ENCODE measurements at regions not wholly inside any gene's neighbourhood (a gene's known extent, or its start where the extent isn't known, plus 50 kb on each side); places are given as distances from the start of the nearest gene placed in this dataset.

DNA sequence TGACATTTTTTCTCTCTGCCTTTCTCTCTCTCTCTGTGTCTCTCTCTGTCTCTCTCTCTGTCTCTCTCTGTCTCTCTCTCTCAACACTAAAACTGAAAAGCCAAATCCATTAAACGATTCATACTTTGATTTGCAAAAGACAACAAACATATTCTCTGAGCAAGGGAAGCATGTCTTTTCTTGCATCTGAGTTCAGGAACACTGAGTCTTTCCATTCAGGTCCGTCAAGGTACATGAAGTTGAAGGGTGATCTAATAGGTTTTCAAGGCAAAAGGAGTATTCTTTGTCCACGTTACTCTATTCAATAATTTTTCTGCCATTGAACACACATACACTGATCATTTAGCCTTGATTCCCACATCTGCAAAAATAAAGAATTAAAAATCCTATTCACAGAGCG, 900.9 kb downstream of the BCL11B start:
- Histone ChIP-seq H4K20me1 (ENCODE audit: insufficient read depth, low read length) (no peaks in the 10 kb centered on the region), H2AK5ac (ENCODE audit: low read depth, low read length) (no peak overlapping the region), H2AFZ (replicated peaks; ENCODE audit: low read length, poor library complexity) (no peak overlapping the region), H3K9ac (ENCODE audit: low read depth, low read length) (no peak overlapping the region), H4K5ac (ENCODE audit: low read depth, low read length) (no peak overlapping the region), H3K27ac (ENCODE audit: insufficient read depth, low read length) (no peak overlapping the region), H3K4me2 (ENCODE audit: low read depth, low read length) (no peak overlapping the region), H2BK5ac (ENCODE audit: low read depth, low read length, poor library complexity, severe bottlenecking) (no peak overlapping the region), H2BK120ac (ENCODE audit: low read depth, low read length) (no peak overlapping the region), H2BK15ac (ENCODE audit: low read depth, low read length) (no peak overlapping the region), H3K4me1 (ENCODE audit: control insufficient read depth, insufficient read depth, low read length) (no peaks in the 10 kb centered on the region), H3K56ac (ENCODE audit: extremely low read depth, insufficient read depth, low read length) (no peak overlapping the region), H4K91ac (ENCODE audit: insufficient read depth, low read depth, low read length) (no peak overlapping the region), H2BK20ac (ENCODE audit: low read depth, low read length) (no peak overlapping the region), H2AK9ac (replicated peaks; ENCODE audit: low read depth, low read length, poor library complexity) (no peak overlapping the region), H3K14ac (replicated peaks; ENCODE audit: low read depth, low read length) (no peak overlapping the region), H3K9me3 (ENCODE audit: control insufficient read depth, insufficient read depth, low read length) (peaks cover 31% of the 10 kb centered on the region), H3K4ac (ENCODE audit: low read depth, low read length) (no peak overlapping the region), H3K36me3 (ENCODE audit: control insufficient read depth, insufficient read depth, low read length) (no peaks in the 10 kb centered on the region), H4K8ac (ENCODE audit: low read depth in 2 of 2, low read length in 2 of 2) (no peak overlapping the region), H3K4me3 (ENCODE audit: insufficient read depth, low read depth, low read length) (no peak overlapping the region), H3K27me3 (ENCODE audit: control insufficient read depth, insufficient read depth, low read length) (no peaks in the 10 kb centered on the region), H3K79me1 (ENCODE audit: low read depth in 1 of 2, low read length in 2 of 2) (no peaks in the 10 kb centered on the region), H3K9me1 (ENCODE audit: insufficient read depth, low read length) (no peaks in the 10 kb centered on the region), H3K18ac (ENCODE audit: low read depth, low read length) (no peak overlapping the region), H3K23ac (ENCODE audit: low read depth, low read length) (no peak overlapping the region)
- in situ Hi-C loops (cut with MboI; ENCODE audit: low sequenced_read_pairs) (no loop called here), dilution Hi-C loops (cut with HindIII; ENCODE audit: low sequenced_read_pairs, unreplicated experiment) (no loop called here), intact Hi-C loops (cut with micrococcal nuclease) (no loop called here)
- no peak for ATAC-seq (ENCODE audit: low read depth)
- ChIA-PET CTCF (no interaction called here), POLR2A (ENCODE audit: unreplicated experiment) (no interaction called here)
- WGBS, 2 experiments (ENCODE audit: extremely low coverage in 2 of 2, insufficient read length in 1 of 2), result no CpG with 5 or more reads among the region's 4 CpGs
- no TSS peak for BruUV-seq (replicated peaks)
- DNase-seq, result no peak
- TF ChIP-seq MAZ (IDR thresholded peaks at IDR 0.05; ENCODE audit: borderline replicate concordance, low read depth, low read length), result no peak
- TF ChIP-seq BHLHE40 (IDR thresholded peaks at IDR 0.05; ENCODE audit: low read depth, low read length), result no peak
- TF ChIP-seq, protein P1, sequence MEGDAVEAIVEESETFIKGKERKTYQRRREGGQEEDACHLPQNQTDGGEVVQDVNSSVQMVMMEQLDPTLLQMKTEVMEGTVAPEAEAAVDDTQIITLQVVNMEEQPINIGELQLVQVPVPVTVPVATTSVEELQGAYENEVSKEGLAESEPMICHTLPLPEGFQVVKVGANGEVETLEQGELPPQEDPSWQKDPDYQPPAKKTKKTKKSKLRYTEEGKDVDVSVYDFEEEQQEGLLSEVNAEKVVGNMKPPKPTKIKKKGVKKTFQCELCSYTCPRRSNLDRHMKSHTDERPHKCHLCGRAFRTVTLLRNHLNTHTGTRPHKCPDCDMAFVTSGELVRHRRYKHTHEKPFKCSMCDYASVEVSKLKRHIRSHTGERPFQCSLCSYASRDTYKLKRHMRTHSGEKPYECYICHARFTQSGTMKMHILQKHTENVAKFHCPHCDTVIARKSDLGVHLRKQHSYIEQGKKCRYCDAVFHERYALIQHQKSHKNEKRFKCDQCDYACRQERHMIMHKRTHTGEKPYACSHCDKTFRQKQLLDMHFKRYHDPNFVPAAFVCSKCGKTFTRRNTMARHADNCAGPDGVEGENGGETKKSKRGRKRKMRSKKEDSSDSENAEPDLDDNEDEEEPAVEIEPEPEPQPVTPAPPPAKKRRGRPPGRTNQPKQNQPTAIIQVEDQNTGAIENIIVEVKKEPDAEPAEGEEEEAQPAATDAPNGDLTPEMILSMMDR (conservative IDR thresholded peaks at IDR 0.05; ENCODE audit: low read depth, low read length), result no peak
- TF ChIP-seq, protein P2, sequence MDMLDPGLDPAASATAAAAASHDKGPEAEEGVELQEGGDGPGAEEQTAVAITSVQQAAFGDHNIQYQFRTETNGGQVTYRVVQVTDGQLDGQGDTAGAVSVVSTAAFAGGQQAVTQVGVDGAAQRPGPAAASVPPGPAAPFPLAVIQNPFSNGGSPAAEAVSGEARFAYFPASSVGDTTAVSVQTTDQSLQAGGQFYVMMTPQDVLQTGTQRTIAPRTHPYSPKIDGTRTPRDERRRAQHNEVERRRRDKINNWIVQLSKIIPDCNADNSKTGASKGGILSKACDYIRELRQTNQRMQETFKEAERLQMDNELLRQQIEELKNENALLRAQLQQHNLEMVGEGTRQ (IDR thresholded peaks at IDR 0.05; ENCODE audit: low read depth, low read length), result no peak
- TF ChIP-seq FOS (IDR thresholded peaks at IDR 0.05; ENCODE audit: low read depth, low read length), result no peak
- TF ChIP-seq CEBPB (IDR thresholded peaks at IDR 0.05; ENCODE audit: low read depth, low read length), result no peak
- no peak for TF ChIP-seq MXI1 (IDR thresholded peaks at IDR 0.05; ENCODE audit: borderline replicate concordance, low read depth, low read length)
- no peak for TF ChIP-seq RAD21 (IDR thresholded peaks at IDR 0.05; ENCODE audit: low read length)
- no peak for TF ChIP-seq SMC3 (IDR thresholded peaks at IDR 0.05; ENCODE audit: low read depth, low read length)
- TF ChIP-seq RCOR1 (IDR thresholded peaks at IDR 0.05; ENCODE audit: insufficient replicate concordance, low read length), result no peak
- no peak for TF ChIP-seq CHD1 (IDR thresholded peaks at IDR 0.05; ENCODE audit: low read depth, low read length)
- no peak for TF ChIP-seq RFX5 (IDR thresholded peaks at IDR 0.05; ENCODE audit: low read depth, low read length)

All from IMR-90 (cell line).